Medulla oblongata (tissue), 1 donor: ENCODE measurements at regions not wholly inside any gene's neighbourhood (a gene's known extent, or its start where the extent isn't known, plus 50 kb on each side); places are given as distances from the start of the nearest gene placed in this dataset.
A peak's percentile ranks its signal among the peaks of the same experiment; 100 is the strongest.
"Not testable (repeated sequence)": the region's sequence is repeated elsewhere in the genome, so short reads cannot be mapped to it uniquely, and the experiment has no call there.

Source experiments
- DNase-seq: peaks from one replicate; pipeline ENCODE4 v3.0.0-alpha.2; 2015; ENCODE audit errors: extremely low spot score

- DNase-seq = no peak
Observed at GRCh38 chr14:97143011-97143410, 345.8 kb downstream of the VRK1 start.

- no peak for DNase-seq
Observed at GRCh38 chr14:97143456-97143855, 346.3 kb downstream of the VRK1 start.

- DNase-seq = not testable (repeated sequence)
Observed at GRCh38 chr14:97148021-97148420, 350.8 kb downstream of the VRK1 start.

- no peak for DNase-seq
Observed at GRCh38 chr14:97149775-97150174, 352.6 kb downstream of the VRK1 start.

DNA sequence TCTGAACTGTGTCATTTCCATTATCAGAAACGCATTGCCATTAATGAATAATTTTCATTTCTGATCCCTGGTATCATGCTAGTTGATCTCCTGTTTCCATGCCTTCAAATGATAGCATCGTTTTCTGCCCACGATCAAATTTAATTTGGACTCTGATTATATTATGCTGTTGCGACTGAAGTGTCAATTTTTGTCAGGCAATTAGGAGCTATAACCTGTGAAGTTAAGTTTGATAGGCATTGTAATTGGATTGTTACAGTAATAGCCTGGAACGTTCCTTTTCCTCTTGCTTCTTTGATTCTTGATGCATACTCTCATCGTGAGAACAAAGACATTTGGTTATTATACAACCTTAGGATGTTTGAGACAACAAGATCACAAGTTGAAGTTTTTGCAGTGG, 356.3 kb downstream of the VRK1 start:
- no peak for DNase-seq

DNA sequence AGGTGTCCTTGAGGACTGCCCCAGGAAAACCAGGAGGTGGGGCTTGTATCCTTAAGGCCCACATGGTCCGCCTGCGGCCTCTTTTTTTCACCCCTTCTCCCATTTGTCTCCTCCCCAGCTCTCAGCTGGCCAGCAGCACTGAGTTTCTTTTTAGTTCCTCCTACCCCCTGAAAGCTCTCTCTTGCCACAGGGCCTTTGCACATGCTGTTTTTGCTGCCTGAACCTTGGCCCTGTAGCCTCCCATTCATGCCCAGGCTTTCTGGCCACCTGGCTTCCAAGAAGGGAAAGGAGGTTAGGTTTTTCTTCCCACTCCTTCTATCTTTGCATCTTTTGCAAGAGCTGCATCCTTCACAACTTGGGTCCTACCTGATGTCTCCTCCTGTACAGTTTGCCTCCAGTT, 358.1 kb downstream of the VRK1 start:
- no peak for DNase-seq

DNA sequence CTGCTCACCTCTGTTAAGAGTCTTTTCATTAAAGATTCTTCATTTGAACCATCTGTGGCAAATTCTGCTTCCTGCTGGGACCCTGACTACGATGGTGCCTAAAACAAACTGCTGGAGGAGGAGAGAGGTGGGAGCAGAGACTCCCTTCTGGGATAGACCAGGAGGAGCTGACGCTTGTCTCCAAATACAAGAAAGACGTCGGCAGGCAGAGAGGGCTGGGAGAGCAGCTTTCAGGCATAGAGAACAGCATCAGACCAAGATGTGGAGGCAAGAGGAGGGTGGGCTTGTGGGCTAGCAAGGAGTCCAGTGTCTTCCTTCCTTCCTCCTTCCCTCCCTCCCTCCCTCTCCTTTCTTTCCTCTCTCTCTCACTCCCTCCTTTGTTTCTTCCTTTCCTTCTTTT, 358.6 kb downstream of the VRK1 start:
- DNase-seq = no peak

DNA sequence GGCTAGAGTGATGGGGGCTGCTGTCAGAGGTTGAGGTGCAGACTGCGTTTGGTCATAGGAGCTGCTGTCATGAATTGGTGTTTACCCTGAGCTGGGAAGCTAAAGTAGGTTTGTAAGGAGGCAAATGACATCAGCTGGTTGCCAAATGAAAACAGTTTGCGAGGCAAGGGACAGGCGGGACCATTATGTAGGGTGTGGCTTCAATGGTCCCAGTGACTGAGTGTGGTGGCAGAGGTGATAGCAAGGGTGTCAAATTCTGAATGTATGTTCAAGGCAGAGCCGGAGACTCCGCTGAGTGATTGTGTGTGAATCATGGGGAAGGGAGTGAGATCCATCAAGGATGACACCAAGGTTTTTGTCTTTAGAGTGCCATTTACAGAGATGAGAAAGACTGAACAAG, 359.5 kb downstream of the VRK1 start:
- no peak for DNase-seq

DNA sequence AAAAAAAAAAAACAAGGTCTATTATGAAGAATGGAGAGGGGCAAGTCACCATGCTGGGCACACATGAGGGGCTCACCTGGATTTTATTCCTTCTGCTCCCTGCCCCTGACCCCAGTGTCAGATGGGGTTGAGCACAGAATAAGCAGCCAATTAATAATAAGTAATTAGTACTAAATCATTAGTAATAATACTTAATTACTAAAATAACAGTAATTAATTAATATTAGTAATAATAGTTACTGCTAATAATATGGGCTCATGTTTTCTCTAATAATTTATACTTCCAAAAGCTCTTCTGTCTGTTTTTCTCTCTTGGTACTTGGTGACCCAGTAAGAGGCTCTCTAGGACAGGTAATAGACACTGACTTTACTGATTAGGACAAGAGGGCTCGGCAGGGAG, 360.9 kb downstream of the VRK1 start:
- no peak for DNase-seq

DNA sequence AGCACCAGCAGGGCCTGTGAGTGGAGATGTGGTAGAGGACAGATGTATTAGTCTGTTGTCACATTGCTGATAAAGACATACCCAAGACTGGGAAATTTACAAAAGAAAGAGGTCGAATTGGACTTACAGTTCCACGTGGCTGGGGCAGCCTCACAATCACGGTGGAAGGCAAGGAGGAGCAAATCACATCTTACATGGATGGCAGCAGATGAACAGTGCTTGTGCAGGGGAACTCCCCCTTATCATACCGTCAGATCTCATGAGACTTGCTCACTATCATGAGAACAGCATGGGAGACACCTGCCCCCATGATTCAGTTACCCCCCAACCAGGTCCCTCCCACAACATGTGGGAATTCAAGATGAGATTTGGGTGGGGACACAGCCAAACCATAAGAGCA, 361.9 kb downstream of the VRK1 start:
- DNase-seq = no peak

- DNase-seq = no peak
Observed at GRCh38 chr14:97162621-97163020, 365.4 kb downstream of the VRK1 start.

GRCh38 chr14:97164021-97164420, 366.8 kb downstream of the VRK1 start:
- peak; percentile 6 for DNase-seq

- no peak for DNase-seq
Observed at GRCh38 chr14:97166497-97166896, 369.3 kb downstream of the VRK1 start.

GRCh38 chr14:97167577-97167976, 370.4 kb downstream of the VRK1 start:
- DNase-seq = not testable (repeated sequence)

DNA sequence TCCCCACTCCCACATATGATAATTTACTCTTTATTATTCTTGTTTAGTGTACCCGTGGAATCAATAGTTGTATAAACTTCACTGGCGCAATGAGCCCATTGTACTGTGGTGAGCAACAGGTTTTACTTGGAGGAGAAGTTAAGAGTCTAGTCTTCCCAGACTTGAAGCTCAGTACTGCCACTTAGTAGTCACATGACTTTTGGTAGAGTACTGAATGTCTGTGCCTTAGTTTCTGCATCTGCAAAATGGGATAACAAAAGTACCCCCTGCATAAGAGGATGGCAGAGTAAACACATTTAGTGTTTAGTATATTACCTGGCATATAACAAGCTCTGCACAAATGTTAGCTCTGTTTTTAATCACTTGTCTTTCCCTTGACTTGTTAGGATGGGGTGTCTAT, 375.5 kb downstream of the VRK1 start:
- DNase-seq = no peak

DNA sequence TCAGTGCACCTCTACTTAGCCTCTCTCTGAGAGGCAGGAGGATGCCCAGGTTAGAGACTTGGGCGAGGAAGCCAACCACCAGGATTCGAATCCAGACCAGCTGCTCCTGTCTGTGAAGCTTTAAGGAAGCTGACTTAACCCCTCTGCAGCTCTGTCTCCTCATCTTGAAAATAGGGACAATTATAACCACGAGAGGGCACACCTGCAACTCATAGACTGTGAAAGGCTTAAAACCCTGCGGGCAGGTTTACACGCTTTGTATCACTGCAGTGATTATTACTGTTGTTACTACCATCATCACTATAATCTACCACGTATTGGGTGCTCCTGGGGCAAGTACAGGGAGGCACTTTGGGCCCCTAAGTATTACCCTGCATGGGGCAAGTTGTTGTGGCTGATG, 379.8 kb downstream of the VRK1 start:
- no peak for DNase-seq

DNA sequence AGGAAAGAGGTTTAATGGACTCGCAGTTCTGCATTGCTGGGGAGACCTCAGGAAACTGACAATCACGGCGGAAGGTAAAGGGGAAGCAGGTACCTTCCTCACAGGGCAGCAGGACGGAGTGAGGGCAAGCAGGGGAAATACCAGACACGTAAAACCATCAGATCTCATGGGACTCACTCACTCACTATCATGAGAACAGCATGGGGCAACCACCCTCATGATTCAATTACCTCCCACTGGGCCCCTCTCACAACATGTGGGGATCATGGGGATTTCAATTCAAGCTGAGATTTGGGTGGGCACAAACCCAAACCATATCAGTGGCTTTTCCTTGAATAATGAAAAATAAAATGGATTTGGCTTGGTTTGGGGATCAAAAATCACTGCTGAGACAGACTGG, 380.5 kb downstream of the VRK1 start:
- no peak for DNase-seq

DNA sequence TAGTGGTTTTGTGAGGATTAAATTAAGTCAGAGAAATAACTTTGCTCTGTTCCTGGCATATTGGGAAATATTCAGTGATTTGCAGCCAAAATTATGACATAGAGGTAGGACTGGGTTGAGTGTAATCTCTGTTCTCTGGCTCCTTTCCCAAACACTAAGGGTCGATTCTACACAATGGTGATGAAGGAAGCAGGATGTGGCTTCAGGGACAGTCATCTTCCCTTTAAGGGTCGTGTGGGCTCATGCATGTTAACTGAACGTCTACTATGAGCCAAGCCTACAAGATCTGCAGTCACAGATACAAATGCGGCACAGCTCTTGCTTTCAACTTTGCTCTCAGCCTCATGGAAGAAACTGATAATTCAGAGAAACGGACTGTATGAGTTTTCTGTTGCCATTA, 381.6 kb downstream of the VRK1 start:
- DNase-seq = no peak

GRCh38 chr14:97179573-97179972, 382.4 kb downstream of the VRK1 start:
- no peak for DNase-seq

- DNase-seq = no peak
Observed at GRCh38 chr14:97180304-97181200, 383.4 kb downstream of the VRK1 start.

DNA sequence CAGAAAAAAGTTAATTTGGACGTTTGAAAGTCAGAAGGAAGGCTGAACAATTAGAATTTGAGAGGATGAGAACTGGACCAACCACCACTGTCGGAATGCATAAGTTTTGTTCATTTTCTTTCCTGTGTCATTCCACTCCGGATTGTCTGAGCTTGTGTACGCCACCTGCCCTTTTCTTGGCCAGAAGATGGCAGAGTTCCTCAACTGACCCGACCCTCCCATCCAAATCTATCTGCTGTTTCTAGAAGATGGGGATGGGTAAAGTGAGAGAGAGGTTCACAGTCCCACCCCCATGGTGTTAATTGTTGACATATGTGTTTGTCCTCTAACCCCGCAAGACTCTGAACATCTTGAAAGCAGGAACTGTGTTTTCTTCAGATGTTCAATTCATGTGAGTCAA, 388.0 kb downstream of the VRK1 start:
- no peak for DNase-seq

DNA sequence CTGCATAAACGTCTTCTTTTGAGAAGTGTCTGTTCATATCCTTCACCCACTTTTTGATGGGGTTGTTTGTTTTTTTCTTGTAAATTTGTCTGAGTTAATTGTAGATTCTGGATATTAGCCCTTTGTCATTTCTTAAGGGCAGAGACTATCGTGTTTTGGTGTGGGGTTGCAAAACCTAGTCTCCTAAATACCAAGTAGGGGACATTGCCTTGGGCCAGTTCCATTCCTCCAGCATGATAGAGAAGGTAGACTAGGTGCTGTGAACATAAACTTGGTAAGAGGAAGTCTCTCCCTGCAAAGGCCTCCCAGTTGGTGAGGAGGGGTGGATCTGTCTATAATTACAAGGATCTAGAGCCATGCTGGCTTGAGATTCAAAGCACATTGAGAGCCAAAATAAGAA, 390.7 kb downstream of the VRK1 start:
- DNase-seq = no peak

- DNase-seq = no peak
Observed at GRCh38 chr14:97196336-97196735, 399.2 kb downstream of the VRK1 start.

DNA sequence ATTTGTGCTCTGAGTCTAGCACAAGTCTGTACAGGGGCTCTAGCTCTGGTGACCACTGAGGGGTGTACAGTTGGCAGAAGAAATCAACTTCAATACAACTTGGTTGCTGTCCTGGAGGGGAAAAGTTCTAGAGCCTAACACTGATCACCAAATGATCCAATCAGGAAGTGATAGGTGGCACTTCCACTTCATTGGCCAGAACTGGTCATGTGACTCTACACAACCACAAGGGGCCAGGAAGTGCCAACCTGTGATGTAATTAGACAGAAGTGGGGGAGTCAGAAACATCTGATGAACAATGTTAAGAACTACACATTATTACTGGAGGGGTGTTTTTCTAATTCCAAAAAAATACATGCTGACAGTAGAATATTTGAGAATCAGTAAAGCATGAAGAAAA, 401.6 kb downstream of the VRK1 start:
- no peak for DNase-seq
